Mesothelial cell of epicardium (in vitro differentiated cells): ENCODE measurements at regions not wholly inside any gene's neighbourhood (a gene's known extent, or its start where the extent isn't known, plus 50 kb on each side); places are given as distances from the start of the nearest gene placed in this dataset.

Experiments
- DNase-seq, 2 experiments: peaks; one replicate each; pipeline ENCODE4 v3.0.0; 2021; ENCODE audit warnings: low spot score in 2 of 2; ENCODE audit not compliant: unreplicated experiment in 2 of 2
- H3K27ac Mint-ChIP-seq: 2 replicates; pipeline ENCODE4 v1.8.0; 2021; ENCODE audit warnings: mixed read lengths
- H3K27me3 Mint-ChIP-seq: 2 replicates; pipeline ENCODE4 v1.8.0; 2021; ENCODE audit warnings: low read depth, mixed read lengths
- H3K36me3 Mint-ChIP-seq: 2 replicates; pipeline ENCODE4 v1.8.0; 2021; ENCODE audit warnings: mixed read lengths
- H3K4me1 Mint-ChIP-seq: 2 replicates; pipeline ENCODE4 v1.8.0; 2021; ENCODE audit warnings: mixed read lengths
- H3K4me3 Mint-ChIP-seq: 2 replicates; pipeline ENCODE4 v1.8.0; 2021; ENCODE audit warnings: mild to moderate bottlenecking, moderate library complexity, mixed read lengths
- H3K9me3 Mint-ChIP-seq: 2 replicates; pipeline ENCODE4 v1.8.0; 2021; ENCODE audit warnings: mixed read lengths
- TF ChIP-seq, protein P1 (sequence below): fragments of 200-600 bp; sonication (generic); IDR thresholded peaks from one replicate; pipeline ENCODE4 v1.5.0; 2021; ENCODE audit warnings: antibody characterized with exemption; ENCODE audit not compliant: unreplicated experiment

- Mint-ChIP-seq H3K27ac (no peak overlapping the region), H3K27me3 (no peaks in the 10 kb centered on the region), H3K9me3 (no peaks in the 10 kb centered on the region), H3K4me1 (no peaks in the 10 kb centered on the region), H3K36me3 (no peaks in the 10 kb centered on the region), H3K4me3 (no peak overlapping the region)
- TF ChIP-seq, protein P1, sequence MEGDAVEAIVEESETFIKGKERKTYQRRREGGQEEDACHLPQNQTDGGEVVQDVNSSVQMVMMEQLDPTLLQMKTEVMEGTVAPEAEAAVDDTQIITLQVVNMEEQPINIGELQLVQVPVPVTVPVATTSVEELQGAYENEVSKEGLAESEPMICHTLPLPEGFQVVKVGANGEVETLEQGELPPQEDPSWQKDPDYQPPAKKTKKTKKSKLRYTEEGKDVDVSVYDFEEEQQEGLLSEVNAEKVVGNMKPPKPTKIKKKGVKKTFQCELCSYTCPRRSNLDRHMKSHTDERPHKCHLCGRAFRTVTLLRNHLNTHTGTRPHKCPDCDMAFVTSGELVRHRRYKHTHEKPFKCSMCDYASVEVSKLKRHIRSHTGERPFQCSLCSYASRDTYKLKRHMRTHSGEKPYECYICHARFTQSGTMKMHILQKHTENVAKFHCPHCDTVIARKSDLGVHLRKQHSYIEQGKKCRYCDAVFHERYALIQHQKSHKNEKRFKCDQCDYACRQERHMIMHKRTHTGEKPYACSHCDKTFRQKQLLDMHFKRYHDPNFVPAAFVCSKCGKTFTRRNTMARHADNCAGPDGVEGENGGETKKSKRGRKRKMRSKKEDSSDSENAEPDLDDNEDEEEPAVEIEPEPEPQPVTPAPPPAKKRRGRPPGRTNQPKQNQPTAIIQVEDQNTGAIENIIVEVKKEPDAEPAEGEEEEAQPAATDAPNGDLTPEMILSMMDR, result no peak
- no peak for DNase-seq
Observed at GRCh38 chr12:34350092-34351041, 328.1 kb downstream of the ALG10 start.

DNA sequence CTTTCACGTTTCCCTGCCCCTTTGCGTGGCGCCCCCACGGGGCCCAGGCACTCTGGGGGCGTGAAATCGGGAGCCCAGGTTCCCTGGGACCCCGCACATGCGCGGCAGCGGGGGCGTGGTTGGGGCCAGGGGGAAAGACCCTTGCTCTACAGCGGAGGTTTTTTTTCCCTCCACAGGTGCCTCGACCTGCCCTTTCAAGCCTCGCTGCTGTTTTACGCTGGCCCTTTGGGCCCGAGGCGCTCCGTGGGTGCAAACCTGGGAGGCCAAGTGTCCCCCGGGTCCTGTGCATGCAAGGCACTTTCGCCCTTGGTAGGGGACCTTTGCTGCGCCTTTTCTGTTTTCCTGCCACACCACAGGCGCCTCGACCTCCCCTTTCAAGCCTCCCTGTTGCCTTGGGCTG lies 329.8 kb downstream of the ALG10 start:
- Mint-ChIP-seq H3K4me3 (no peak overlapping the region), H3K27me3 (no peaks in the 10 kb centered on the region), H3K27ac (no peak overlapping the region), H3K9me3 (no peaks in the 10 kb centered on the region), H3K36me3 (no peaks in the 10 kb centered on the region), H3K4me1 (no peaks in the 10 kb centered on the region)
- TF ChIP-seq, protein P1, result no peak
- DNase-seq, result no peak

DNA sequence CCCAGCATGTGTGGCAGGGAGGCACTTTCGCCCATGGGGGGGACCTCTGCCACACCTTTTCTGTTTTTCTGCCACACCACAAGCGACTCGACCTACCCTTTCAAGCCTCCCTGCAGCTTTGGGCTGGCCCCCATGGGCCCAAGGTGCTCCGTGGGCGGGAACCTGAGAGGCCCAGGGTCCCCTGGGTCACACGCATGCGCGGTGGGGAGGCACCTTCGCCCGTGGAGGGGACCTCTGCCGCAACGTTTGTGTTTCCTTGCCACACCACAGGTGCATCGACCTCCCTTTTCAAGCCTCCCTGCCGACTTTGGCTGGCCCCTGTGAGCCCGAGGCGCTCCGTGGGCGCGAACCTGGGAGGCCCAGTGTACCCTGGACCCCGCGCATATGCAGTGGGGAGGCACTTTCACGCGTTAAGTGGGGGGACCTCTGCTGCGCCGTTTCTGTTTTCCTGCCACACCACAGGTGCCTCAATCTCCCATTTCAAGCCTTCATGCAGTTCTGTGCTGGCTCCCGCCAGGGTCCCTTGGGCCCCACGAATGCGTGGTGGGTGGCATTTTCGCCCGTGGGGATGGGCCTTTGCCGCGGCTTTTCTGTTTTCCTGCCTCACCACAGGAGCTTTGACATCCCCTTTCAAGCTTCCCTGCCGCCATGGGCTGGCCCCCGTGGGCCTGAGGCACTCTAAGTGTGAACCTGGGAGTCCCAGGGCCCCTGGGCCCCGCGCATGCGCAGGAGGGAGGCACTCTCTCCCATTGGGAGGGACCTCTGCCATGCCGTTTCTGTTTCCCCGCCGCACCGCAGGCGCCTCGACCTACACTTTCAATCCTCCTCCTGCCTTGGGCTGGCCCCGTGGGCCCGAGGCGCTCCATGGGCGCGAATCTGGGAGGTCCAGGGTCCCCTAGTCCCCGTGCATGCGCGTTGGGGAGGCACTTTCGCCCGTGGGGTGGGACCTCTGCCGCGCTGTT lies 332.2 kb downstream of the ALG10 start:
- H3K27me3 Mint-ChIP-seq, result no peaks in the 10 kb centered on the region
- no peak overlapping the region for H3K4me3 Mint-ChIP-seq
- no peaks in the 10 kb centered on the region for H3K9me3 Mint-ChIP-seq
- no peaks in the 10 kb centered on the region for H3K4me1 Mint-ChIP-seq
- no peak overlapping the region for H3K27ac Mint-ChIP-seq
- no peaks in the 10 kb centered on the region for H3K36me3 Mint-ChIP-seq
- TF ChIP-seq, protein P1, result no peak
- DNase-seq, result no peak

DNA sequence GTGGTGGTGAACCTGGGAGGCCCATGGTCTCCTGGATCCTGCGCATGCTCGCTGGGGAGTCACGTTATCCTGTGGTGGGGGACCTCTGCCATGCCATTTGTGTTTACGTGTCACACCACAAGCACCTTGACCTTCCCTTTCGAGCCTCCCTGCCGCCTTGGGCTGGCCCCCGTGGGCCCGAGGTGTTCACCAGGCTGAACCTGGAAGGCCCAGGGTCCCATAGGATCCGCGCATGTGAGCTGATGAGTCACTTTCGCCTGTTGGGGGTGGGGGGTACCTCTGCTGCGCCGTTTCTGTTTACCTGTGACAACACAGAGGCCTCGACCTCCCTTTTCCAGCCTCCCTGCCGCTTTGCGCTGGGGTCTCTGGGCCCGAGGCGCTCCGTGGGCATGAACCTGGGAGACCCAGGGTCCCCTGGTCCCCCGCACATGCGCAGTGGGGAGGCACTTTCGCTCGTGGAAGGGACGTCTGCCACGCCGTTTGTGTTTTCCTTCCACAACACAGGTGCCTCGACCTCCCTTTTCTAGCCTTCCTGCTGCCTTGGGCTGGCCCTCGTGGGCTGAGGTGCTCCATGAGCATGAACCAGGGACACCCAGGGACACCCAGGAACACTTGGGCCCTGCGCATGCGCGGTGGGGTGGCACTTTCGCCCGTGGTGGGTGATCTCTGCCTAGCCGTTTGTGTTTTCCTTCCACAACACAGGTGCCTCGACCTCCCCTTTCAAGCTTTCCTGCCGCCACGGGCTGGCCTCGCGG lies 334.1 kb downstream of the ALG10 start:
- Mint-ChIP-seq H3K4me3 (no peak overlapping the region), H3K36me3 (no peaks in the 10 kb centered on the region), H3K27ac (no peak overlapping the region), H3K27me3 (no peaks in the 10 kb centered on the region), H3K9me3 (no peaks in the 10 kb centered on the region), H3K4me1 (no peaks in the 10 kb centered on the region)
- TF ChIP-seq, protein P1, result no peak
- DNase-seq, result no peak

- H3K9me3 Mint-ChIP-seq, result no peaks in the 10 kb centered on the region
Observed at GRCh38 chr12:34357791-34358190, 335.5 kb downstream of the ALG10 start.

More at GRCh38 chr12:34357791-34358190, 335.5 kb downstream of the ALG10 start:
- Mint-ChIP-seq H3K36me3 (no peaks in the 10 kb centered on the region), H3K27ac (no peak overlapping the region), H3K4me1 (no peaks in the 10 kb centered on the region), H3K27me3 (no peaks in the 10 kb centered on the region), H3K4me3 (no peak overlapping the region)
- TF ChIP-seq, protein P1, result no peak
- no peak for DNase-seq
